GM06990 (cell line): ENCODE measurements at regions not wholly inside any gene's neighbourhood (a gene's known extent, or its start where the extent isn't known, plus 50 kb on each side); places are given as distances from the start of the nearest gene placed in this dataset.

ENCODE experiments used
- DNase-seq: peaks from one replicate; pipeline ENCODE4 v3.0.0-alpha.2; 2011; ENCODE audit not compliant: insufficient read length; ENCODE audit errors: extremely low read depth
- H3K27me3 ChIP-seq: replicated peaks from 2 replicates; pipeline ENCODE4 v1.6.0; 2011; ENCODE audit warnings: low read length; ENCODE audit not compliant: control insufficient read depth, insufficient read depth
- H3K36me3 ChIP-seq: 2 replicates; pipeline ENCODE4 v1.5.1; 2011; ENCODE audit warnings: low read length; ENCODE audit not compliant: control insufficient read depth, insufficient read depth
- H3K4me3 ChIP-seq: replicated peaks from 2 replicates; pipeline ENCODE4 v1.5.1; 2011; ENCODE audit warnings: low read depth, mild to moderate bottlenecking, control low read depth, low read length
- CTCF ChIP-seq: IDR thresholded peaks from 2 replicates; pipeline ENCODE4 v1.5.1; 2011; ENCODE audit warnings: low read length, control low read depth, mild to moderate bottlenecking, inconsistent platforms; ENCODE audit not compliant: insufficient read depth, poor library complexity, severe bottlenecking

GRCh38 chr11:133719532-133720235 is 125.6 kb downstream of the SPATA19 start:
- Histone ChIP-seq H3K4me3 (no peak overlapping the region), H3K27me3 (no peaks in the 10 kb centered on the region; the same call in 1 of the 2 replicates), H3K36me3 (no peaks in the 10 kb centered on the region)
- no peak for TF ChIP-seq CTCF
- DNase-seq = no peak

- TF ChIP-seq CTCF = no peak
- Histone ChIP-seq H3K27me3 (no peaks in the 10 kb centered on the region; the same call in 1 of the 2 replicates), H3K4me3 (no peak overlapping the region), H3K36me3 (no peaks in the 10 kb centered on the region)
- no peak for DNase-seq
Measured at GRCh38 chr11:133718831-133719230, 126.5 kb downstream of the SPATA19 start.

GRCh38 chr11:133718238-133718637 is 127.1 kb downstream of the SPATA19 start:
- Histone ChIP-seq H3K27me3 (no peaks in the 10 kb centered on the region; the same call in none of the 2 replicates), H3K36me3 (no peaks in the 10 kb centered on the region), H3K4me3 (no peak overlapping the region)
- DNase-seq = no peak
- TF ChIP-seq CTCF = no peak

- TF ChIP-seq CTCF = no peak
- H3K4me3 ChIP-seq = no peak overlapping the region
- H3K27me3 ChIP-seq = no peaks in the 10 kb centered on the region; the same call in 1 of the 2 replicates
Measured at GRCh38 chr11:133716602-133717001, 128.7 kb downstream of the SPATA19 start.

GRCh38 chr11:133715602-133716001 is 129.7 kb downstream of the SPATA19 start:
- TF ChIP-seq CTCF = no peak
- H3K27me3 ChIP-seq = no peaks in the 10 kb centered on the region; the same call in 1 of the 2 replicates
- no peaks in the 10 kb centered on the region for H3K36me3 ChIP-seq
- no peak for DNase-seq
- H3K4me3 ChIP-seq = no peak overlapping the region

More at GRCh38 chr11:133716602-133717001, 128.7 kb downstream of the SPATA19 start:
- H3K36me3 ChIP-seq = no peaks in the 10 kb centered on the region
- DNase-seq = no peak
